HL-60 (cell line): ENCODE measurements at regions not wholly inside any gene's neighbourhood (a gene's known extent, or its start where the extent isn't known, plus 50 kb on each side); places are given as distances from the start of the nearest gene placed in this dataset.

ENCODE experiments used
- POLR2AphosphoS5 ChIP-seq: IDR thresholded peaks from 2 replicates; pipeline ENCODE4 v1.6.1; 2012; ENCODE audit warnings: low read depth
- TF ChIP-seq, protein P1 (sequence below): IDR thresholded peaks from one replicate; pipeline ENCODE4 v1.5.1; 2011; ENCODE audit warnings: low read length, control low read depth, inconsistent platforms; ENCODE audit not compliant: insufficient read depth
- TF ChIP-seq, protein P2 (sequence below): IDR thresholded peaks from 2 replicates; pipeline ENCODE4 v1.6.1; 2012; ENCODE audit warnings: low read depth; ENCODE audit not compliant: insufficient replicate concordance

DNA sequence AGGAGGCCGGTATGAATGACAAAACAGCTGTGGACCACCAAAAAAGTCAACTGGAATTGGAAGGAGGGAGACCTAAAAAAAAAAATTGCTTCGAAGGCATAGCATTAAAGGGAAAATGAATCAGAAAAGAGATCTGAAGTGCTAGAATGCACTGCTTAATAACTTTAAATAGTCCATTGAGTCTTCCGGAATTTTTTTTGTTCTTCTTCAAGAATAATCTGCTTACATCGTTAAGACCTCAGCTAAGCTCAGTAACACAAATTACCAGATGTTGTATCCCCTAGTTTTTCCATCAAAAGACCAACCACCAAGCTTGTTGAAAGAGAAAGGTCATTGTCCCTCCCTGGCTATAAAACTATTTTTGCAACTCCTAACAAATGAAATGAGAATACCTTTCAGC lies 560.5 kb downstream of the NR2F2 start:
- TF ChIP-seq, protein P1, sequence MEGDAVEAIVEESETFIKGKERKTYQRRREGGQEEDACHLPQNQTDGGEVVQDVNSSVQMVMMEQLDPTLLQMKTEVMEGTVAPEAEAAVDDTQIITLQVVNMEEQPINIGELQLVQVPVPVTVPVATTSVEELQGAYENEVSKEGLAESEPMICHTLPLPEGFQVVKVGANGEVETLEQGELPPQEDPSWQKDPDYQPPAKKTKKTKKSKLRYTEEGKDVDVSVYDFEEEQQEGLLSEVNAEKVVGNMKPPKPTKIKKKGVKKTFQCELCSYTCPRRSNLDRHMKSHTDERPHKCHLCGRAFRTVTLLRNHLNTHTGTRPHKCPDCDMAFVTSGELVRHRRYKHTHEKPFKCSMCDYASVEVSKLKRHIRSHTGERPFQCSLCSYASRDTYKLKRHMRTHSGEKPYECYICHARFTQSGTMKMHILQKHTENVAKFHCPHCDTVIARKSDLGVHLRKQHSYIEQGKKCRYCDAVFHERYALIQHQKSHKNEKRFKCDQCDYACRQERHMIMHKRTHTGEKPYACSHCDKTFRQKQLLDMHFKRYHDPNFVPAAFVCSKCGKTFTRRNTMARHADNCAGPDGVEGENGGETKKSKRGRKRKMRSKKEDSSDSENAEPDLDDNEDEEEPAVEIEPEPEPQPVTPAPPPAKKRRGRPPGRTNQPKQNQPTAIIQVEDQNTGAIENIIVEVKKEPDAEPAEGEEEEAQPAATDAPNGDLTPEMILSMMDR, result no peak
- no peak for TF ChIP-seq POLR2AphosphoS5
- TF ChIP-seq, protein P2, sequence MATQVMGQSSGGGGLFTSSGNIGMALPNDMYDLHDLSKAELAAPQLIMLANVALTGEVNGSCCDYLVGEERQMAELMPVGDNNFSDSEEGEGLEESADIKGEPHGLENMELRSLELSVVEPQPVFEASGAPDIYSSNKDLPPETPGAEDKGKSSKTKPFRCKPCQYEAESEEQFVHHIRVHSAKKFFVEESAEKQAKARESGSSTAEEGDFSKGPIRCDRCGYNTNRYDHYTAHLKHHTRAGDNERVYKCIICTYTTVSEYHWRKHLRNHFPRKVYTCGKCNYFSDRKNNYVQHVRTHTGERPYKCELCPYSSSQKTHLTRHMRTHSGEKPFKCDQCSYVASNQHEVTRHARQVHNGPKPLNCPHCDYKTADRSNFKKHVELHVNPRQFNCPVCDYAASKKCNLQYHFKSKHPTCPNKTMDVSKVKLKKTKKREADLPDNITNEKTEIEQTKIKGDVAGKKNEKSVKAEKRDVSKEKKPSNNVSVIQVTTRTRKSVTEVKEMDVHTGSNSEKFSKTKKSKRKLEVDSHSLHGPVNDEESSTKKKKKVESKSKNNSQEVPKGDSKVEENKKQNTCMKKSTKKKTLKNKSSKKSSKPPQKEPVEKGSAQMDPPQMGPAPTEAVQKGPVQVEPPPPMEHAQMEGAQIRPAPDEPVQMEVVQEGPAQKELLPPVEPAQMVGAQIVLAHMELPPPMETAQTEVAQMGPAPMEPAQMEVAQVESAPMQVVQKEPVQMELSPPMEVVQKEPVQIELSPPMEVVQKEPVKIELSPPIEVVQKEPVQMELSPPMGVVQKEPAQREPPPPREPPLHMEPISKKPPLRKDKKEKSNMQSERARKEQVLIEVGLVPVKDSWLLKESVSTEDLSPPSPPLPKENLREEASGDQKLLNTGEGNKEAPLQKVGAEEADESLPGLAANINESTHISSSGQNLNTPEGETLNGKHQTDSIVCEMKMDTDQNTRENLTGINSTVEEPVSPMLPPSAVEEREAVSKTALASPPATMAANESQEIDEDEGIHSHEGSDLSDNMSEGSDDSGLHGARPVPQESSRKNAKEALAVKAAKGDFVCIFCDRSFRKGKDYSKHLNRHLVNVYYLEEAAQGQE, result no peak
